ENCODE measurements at regions not wholly inside any gene's neighbourhood (a gene's known extent, or its start where the extent isn't known, plus 50 kb on each side); places are given as distances from the start of the nearest gene placed in this dataset.

GRCh38 chr6:12419631-12420272, 129.6 kb downstream of the EDN1 start:
- DNase-seq = no peak
- Histone ChIP-seq H3K9me3 (peaks cover 0 to 11% (median 0%) of the 10 kb centered on the region in 8 donors), H3K27me3 (replicated peaks in 1 of 7) (no peaks in the 10 kb centered on the region), H3K36me3 (no peaks in the 10 kb centered on the region), H3K4me3 (no peak overlapping the region), H3K4me1 (no peaks in the 10 kb centered on the region), H3K27ac (no peak overlapping the region)
- intact Hi-C loops (cut with DNase I; ENCODE audit: low total_unique reads) = no loop called here
- 51 to 76% (median 59%) methylated on average over 3 of the region's 3 CpGs for WGBS, 5 donors
- TF ChIP-seq CTCF (IDR thresholded peaks at IDR 0.05 in 8 of 11, conservative IDR thresholded peaks at IDR 0.05 in 3 of 11) (no peak), POLR2A (IDR thresholded peaks at IDR 0.05) (no peak), POLR2AphosphoS5 (IDR thresholded peaks at IDR 0.05) (no peak)

- H3K4me3 ChIP-seq = no peak overlapping the region
- no peaks in the 10 kb centered on the region for H3K4me1 ChIP-seq
- peaks cover 0 to 11% (median 0%) of the 10 kb centered on the region in 8 donors for H3K9me3 ChIP-seq
- no peaks in the 10 kb centered on the region for H3K27me3 ChIP-seq (replicated peaks in 1 of 7)
- H3K36me3 ChIP-seq = no peaks in the 10 kb centered on the region
- DNase-seq = no peak
- no peak overlapping the region for H3K27ac ChIP-seq
- WGBS, 5 donors = 87 to 97% (median 90%) methylated on average over 5 of the region's 5 CpGs
- TF ChIP-seq POLR2AphosphoS5 (IDR thresholded peaks at IDR 0.05) (no peak), POLR2A (IDR thresholded peaks at IDR 0.05) (no peak), CTCF (IDR thresholded peaks at IDR 0.05 in 8 of 11, conservative IDR thresholded peaks at IDR 0.05 in 3 of 11) (no peak)
- intact Hi-C loops (cut with DNase I; ENCODE audit: low total_unique reads) = no loop called here
Measured at GRCh38 chr6:12420626-12421025, 130.5 kb downstream of the EDN1 start.

- H3K27me3 ChIP-seq (replicated peaks in 1 of 7) = no peaks in the 10 kb centered on the region
- intact Hi-C loops (cut with DNase I; ENCODE audit: low total_unique reads) = no loop called here
- H3K27ac ChIP-seq = no peak overlapping the region
- H3K36me3 ChIP-seq = no peaks in the 10 kb centered on the region
- no peak overlapping the region for H3K4me3 ChIP-seq
- 60 to 96% (median 86%) methylated on average over 1 of the region's 1 CpG for WGBS, 5 donors
- DNase-seq = no peak
- no peaks in the 10 kb centered on the region for H3K4me1 ChIP-seq
- TF ChIP-seq CTCF (IDR thresholded peaks at IDR 0.05 in 8 of 11, conservative IDR thresholded peaks at IDR 0.05 in 3 of 11) (no peak), POLR2AphosphoS5 (IDR thresholded peaks at IDR 0.05) (no peak), POLR2A (IDR thresholded peaks at IDR 0.05) (no peak)
- H3K9me3 ChIP-seq = peaks cover 0 to 11% (median 0%) of the 10 kb centered on the region in 8 donors
Measured at GRCh38 chr6:12421596-12421995, 131.4 kb downstream of the EDN1 start.

GRCh38 chr6:12422848-12423247, 132.7 kb downstream of the EDN1 start:
- no peak for TF ChIP-seq POLR2AphosphoS5 (IDR thresholded peaks at IDR 0.05)
- TF ChIP-seq POLR2A (IDR thresholded peaks at IDR 0.05) = no peak
- no peak for TF ChIP-seq CTCF (IDR thresholded peaks at IDR 0.05 in 8 of 11, conservative IDR thresholded peaks at IDR 0.05 in 3 of 11)
- WGBS, 5 donors = 87 to 94% (median 91%) methylated on average over 8 of the region's 8 CpGs
- DNase-seq = no peak
- no peak overlapping the region for H3K4me3 ChIP-seq
- H3K9me3 ChIP-seq = peaks cover 0 to 11% (median 0%) of the 10 kb centered on the region in 8 donors
- H3K36me3 ChIP-seq = no peaks in the 10 kb centered on the region
- H3K27ac ChIP-seq = no peak overlapping the region
- no peaks in the 10 kb centered on the region for H3K4me1 ChIP-seq
- H3K27me3 ChIP-seq (replicated peaks in 1 of 7) = no peaks in the 10 kb centered on the region
- intact Hi-C loops (cut with DNase I; ENCODE audit: low total_unique reads) = no loop called here

Measured in spleen (tissue), 11 donors.